Upper lobe of left lung (tissue), 6 donors: ENCODE measurements at regions not wholly inside any gene's neighbourhood (a gene's known extent, or its start where the extent isn't known, plus 50 kb on each side); places are given as distances from the start of the nearest gene placed in this dataset.

Experiments
- ATAC-seq, 2 donors: fragments of 200-7000 bp; cut with Tn5 transposase; one replicate each; pipeline ENCODE4 v1.9.1; 2022; ENCODE audit warnings: mild to moderate bottlenecking in 2 of 2, moderate library complexity in 2 of 2; ENCODE audit not compliant: low FRiP score in 2 of 2
- DNase-seq, 2 donors: peaks; one replicate each; pipeline ENCODE4 v3.0.0-alpha.2; 2019 to 2020
- H3K27ac ChIP-seq, 4 donors: fragments of 200-600 bp; sonication (generic); one replicate each; pipeline ENCODE4 v1.5.1; 2016 to 2019
- H3K27me3 ChIP-seq, 4 donors: fragments of 200-600 bp; sonication (generic); one replicate each; pipeline ENCODE4 v1.5.1; 2017 to 2019
- H3K36me3 ChIP-seq, 4 donors: fragments of 200-600 bp; sonication (generic); one replicate each; pipeline ENCODE4 v1.5.1; 2016 to 2019
- H3K4me1 ChIP-seq, 4 donors: fragments of 200-600 bp; sonication (generic); one replicate each; pipeline ENCODE4 v1.5.1; 2018 to 2019
- H3K4me3 ChIP-seq, 4 donors: fragments of 200-600 bp; sonication (generic); one replicate each; pipeline ENCODE4 v1.5.1; 2017 to 2019; ENCODE audit warnings: mild to moderate bottlenecking in 2 of 4, moderate library complexity in 1 of 4
- H3K9me3 ChIP-seq, 4 donors: fragments of 200-600 bp; sonication (generic); one replicate each; pipeline ENCODE4 v1.5.1; 2018 to 2019
- EP300 ChIP-seq, 4 donors: sonication (generic); formaldehyde crosslinking; IDR thresholded peaks; one replicate each; pipeline ENCODE4 v1.5.1; 2017; ENCODE audit warnings: antibody characterized with exemption in 4 of 4, control low read depth in 2 of 4
- POLR2A ChIP-seq, 4 donors: fragments of 450-650 bp; IDR thresholded peaks; one replicate each; pipeline ENCODE4 v1.5.1; 2016 to 2017; ENCODE audit warnings: antibody characterized with exemption in 4 of 4, mild to moderate bottlenecking in 2 of 4
- POLR2AphosphoS5 ChIP-seq, 2 donors: sonication (generic); formaldehyde crosslinking; IDR thresholded peaks; one replicate each; pipeline ENCODE4 v1.5.1; 2017; ENCODE audit warnings: antibody characterized with exemption in 2 of 2
- WGBS, 2 donors: methylation state at CpG; one replicate each; pipeline ENCODE4 v1.1.5; 2017 to 2018; 5-methylcytosine and 5-hydroxymethylcytosine counted together
- TF ChIP-seq, protein P1 (sequence below), 6 experiments: fragments of 450-650 bp in 4 of 6; fragments of 200-600 bp in 2 of 6; sonication (generic) in 2 of 6; IDR thresholded peaks; one replicate each; pipeline ENCODE4 v1.5.1; 2016 to 2019; ENCODE audit warnings: antibody characterized with exemption in 6 of 6
- donor health status: DM: no; HTN: no; CAD: no; lungs with moderate emphysema.
- donor health status: DM: no; HTN: yes; CAD: no; lungs with severe emphysema.

- Histone ChIP-seq H3K9me3 (no peaks in the 10 kb centered on the region), H3K4me3 (no peak overlapping the region), H3K27ac (no peak overlapping the region), H3K4me1 (no peaks in the 10 kb centered on the region), H3K27me3 (no peaks in the 10 kb centered on the region), H3K36me3 (no peaks in the 10 kb centered on the region)
- WGBS, 2 donors, result 44 to 45% methylated on average over 7 of the region's 7 CpGs
- DNase-seq, result no peak
- ATAC-seq, result peak in 1 of 2 donors; percentile 46
- TF ChIP-seq EP300 (IDR thresholded peaks at IDR 0.05), result no peak
- TF ChIP-seq, protein P1, sequence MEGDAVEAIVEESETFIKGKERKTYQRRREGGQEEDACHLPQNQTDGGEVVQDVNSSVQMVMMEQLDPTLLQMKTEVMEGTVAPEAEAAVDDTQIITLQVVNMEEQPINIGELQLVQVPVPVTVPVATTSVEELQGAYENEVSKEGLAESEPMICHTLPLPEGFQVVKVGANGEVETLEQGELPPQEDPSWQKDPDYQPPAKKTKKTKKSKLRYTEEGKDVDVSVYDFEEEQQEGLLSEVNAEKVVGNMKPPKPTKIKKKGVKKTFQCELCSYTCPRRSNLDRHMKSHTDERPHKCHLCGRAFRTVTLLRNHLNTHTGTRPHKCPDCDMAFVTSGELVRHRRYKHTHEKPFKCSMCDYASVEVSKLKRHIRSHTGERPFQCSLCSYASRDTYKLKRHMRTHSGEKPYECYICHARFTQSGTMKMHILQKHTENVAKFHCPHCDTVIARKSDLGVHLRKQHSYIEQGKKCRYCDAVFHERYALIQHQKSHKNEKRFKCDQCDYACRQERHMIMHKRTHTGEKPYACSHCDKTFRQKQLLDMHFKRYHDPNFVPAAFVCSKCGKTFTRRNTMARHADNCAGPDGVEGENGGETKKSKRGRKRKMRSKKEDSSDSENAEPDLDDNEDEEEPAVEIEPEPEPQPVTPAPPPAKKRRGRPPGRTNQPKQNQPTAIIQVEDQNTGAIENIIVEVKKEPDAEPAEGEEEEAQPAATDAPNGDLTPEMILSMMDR (IDR thresholded peaks at IDR 0.05), result peak in 5 of 6 experiments; percentile 12 to 24 (median 19)
Measured at GRCh38 chr19:28242317-28242927, 970.5 kb downstream of the UQCRFS1 start.

DNA sequence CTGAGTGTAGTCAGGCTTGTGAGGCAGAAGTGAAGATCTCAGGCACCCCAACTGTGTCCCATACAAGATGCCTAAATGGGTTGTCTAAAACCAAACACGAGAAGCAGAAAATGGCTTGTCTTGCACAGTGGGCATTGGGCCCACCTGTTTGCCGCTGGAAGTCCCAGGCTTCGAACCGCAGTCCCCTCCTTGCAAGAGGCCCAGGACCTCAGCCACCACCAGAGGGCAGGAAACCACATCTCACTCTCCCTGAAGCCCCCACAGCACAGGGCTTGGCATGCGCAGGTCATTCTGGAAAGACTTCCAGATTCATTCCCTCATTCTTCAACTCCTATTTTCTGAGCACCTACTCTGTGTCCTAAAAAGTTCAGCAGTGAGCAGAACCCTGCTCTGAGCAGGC is 973.7 kb downstream of the UQCRFS1 start:
- ATAC-seq (no peak), DNase-seq (no peak)
- H3K9me3 ChIP-seq, result no peaks in the 10 kb centered on the region
- no peak for TF ChIP-seq POLR2AphosphoS5 (IDR thresholded peaks at IDR 0.05)
- H3K36me3 ChIP-seq, result no peaks in the 10 kb centered on the region
- no peaks in the 10 kb centered on the region for H3K27me3 ChIP-seq
- H3K4me3 ChIP-seq, result no peak overlapping the region
- H3K4me1 ChIP-seq, result no peaks in the 10 kb centered on the region
- WGBS, 2 donors, result 52 to 56% methylated on average over 5 of the region's 5 CpGs
- no peak overlapping the region for H3K27ac ChIP-seq

- Histone ChIP-seq H3K27ac (no peak overlapping the region), H3K4me1 (no peaks in the 10 kb centered on the region), H3K9me3 (no peaks in the 10 kb centered on the region), H3K4me3 (no peak overlapping the region), H3K27me3 (no peaks in the 10 kb centered on the region), H3K36me3 (no peaks in the 10 kb centered on the region)
- DNase-seq (no peak), ATAC-seq (no peak)
- no peak for TF ChIP-seq POLR2AphosphoS5 (IDR thresholded peaks at IDR 0.05)
- TF ChIP-seq EP300 (IDR thresholded peaks at IDR 0.05), result no peak
- no peak for TF ChIP-seq POLR2A (IDR thresholded peaks at IDR 0.05)
- TF ChIP-seq, protein P1 (IDR thresholded peaks at IDR 0.05), result no peak
Measured at GRCh38 chr19:28238270-28238820, 974.6 kb downstream of the UQCRFS1 start.

GRCh38 chr19:28235606-28236125 is 977.3 kb downstream of the UQCRFS1 start:
- H3K27ac ChIP-seq, result no peak overlapping the region
- no peak for TF ChIP-seq POLR2A (IDR thresholded peaks at IDR 0.05)
- TF ChIP-seq EP300 (IDR thresholded peaks at IDR 0.05), result no peak
- TF ChIP-seq, protein P1 (IDR thresholded peaks at IDR 0.05), result no peak
- TF ChIP-seq POLR2AphosphoS5 (IDR thresholded peaks at IDR 0.05), result no peak
- whole genome bisulfite sequencing, 2 donors, result 41 to 48% methylated on average over 4 of the region's 4 CpGs
- no peak overlapping the region for H3K4me3 ChIP-seq
- no peak for DNase-seq
- no peaks in the 10 kb centered on the region for H3K4me1 ChIP-seq
- no peak for ATAC-seq
- no peaks in the 10 kb centered on the region for H3K9me3 ChIP-seq
- H3K27me3 ChIP-seq, result no peaks in the 10 kb centered on the region
- no peaks in the 10 kb centered on the region for H3K36me3 ChIP-seq

DNA sequence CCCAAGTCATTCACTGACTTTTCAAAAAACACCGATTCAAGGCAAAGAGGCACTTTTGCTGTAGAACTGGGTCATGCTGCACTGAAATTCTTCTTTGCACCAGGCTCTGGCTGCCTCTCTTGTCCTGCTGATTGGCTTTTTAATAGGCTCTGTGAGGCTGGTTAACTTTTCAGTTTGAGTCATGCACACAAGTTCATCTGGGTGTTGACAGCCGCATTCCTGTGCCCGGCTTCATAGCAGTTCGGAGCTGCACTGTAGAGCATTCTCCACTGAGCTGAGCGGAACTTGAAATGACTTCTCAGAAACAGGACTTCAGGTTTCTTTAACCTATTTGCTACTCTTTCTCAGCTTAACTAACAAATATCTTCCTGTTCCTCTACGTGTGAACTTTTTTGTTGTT is 978.3 kb downstream of the UQCRFS1 start:
- Histone ChIP-seq H3K9me3 (no peaks in the 10 kb centered on the region), H3K4me1 (no peaks in the 10 kb centered on the region), H3K27ac (no peak overlapping the region), H3K36me3 (no peaks in the 10 kb centered on the region), H3K27me3 (no peaks in the 10 kb centered on the region), H3K4me3 (no peak overlapping the region)
- TF ChIP-seq POLR2AphosphoS5 (IDR thresholded peaks at IDR 0.05) (no peak), EP300 (IDR thresholded peaks at IDR 0.05) (no peak), POLR2A (IDR thresholded peaks at IDR 0.05) (no peak)
- TF ChIP-seq, protein P1 (IDR thresholded peaks at IDR 0.05), result no peak
- 51 to 53% methylated on average over 6 of the region's 6 CpGs for WGBS, 2 donors
- ATAC-seq (no peak), DNase-seq (no peak)
